Activated CD8-positive, alpha-beta memory T cell treated with anti-CD3 and anti-CD28 coated beads for 48 hours (primary cell): ENCODE measurements at regions not wholly inside any gene's neighbourhood (a gene's known extent, or its start where the extent isn't known, plus 50 kb on each side); places are given as distances from the start of the nearest gene placed in this dataset.

ENCODE experiments used
- DNase-seq, 3 experiments: peaks; one replicate each; pipeline ENCODE4 v3.0.0-alpha.2; 2020; ENCODE audit warnings: low read depth in 2 of 3, low spot score in 2 of 3

- no peak for DNase-seq
These were observed 291.3 kb upstream of the TANK start for GRCh38 chr2:160868891-160869290.

- DNase-seq, result no peak
These were observed 290.8 kb upstream of the TANK start for GRCh38 chr2:160869411-160869810.

- DNase-seq, result no peak
These were observed 289.3 kb upstream of the TANK start for GRCh38 chr2:160870729-160871465.

GRCh38 chr2:160871953-160872352, 288.3 kb upstream of the TANK start:
- no peak for DNase-seq

- DNase-seq, result no peak
These were observed 284.2 kb upstream of the TANK start for GRCh38 chr2:160876029-160876428.

- DNase-seq, result no peak
These were observed 283.5 kb upstream of the TANK start for GRCh38 chr2:160876765-160877164.

- no peak for DNase-seq
These were observed 281.6 kb upstream of the TANK start for GRCh38 chr2:160878618-160879017.

- no peak for DNase-seq
These were observed 277.3 kb upstream of the TANK start for GRCh38 chr2:160882906-160883305.

- DNase-seq, result no peak
These were observed 276.2 kb upstream of the TANK start for GRCh38 chr2:160884056-160884455.

- DNase-seq, result no peak
These were observed 270.6 kb upstream of the TANK start for GRCh38 chr2:160889439-160890170.

GRCh38 chr2:160890667-160891352, 269.4 kb upstream of the TANK start:
- no peak for DNase-seq

- no peak for DNase-seq
These were observed 268.9 kb upstream of the TANK start for GRCh38 chr2:160891353-160891740.

GRCh38 chr2:160892204-160892603, 268.0 kb upstream of the TANK start:
- no peak for DNase-seq

- DNase-seq, result no peak
These were observed 266.6 kb upstream of the TANK start for GRCh38 chr2:160893581-160893980.

GRCh38 chr2:160898581-160899307, 261.5 kb upstream of the TANK start:
- DNase-seq, result no peak

GRCh38 chr2:160901613-160902012, 258.6 kb upstream of the TANK start:
- no peak for DNase-seq

GRCh38 chr2:160905862-160906261, 254.4 kb upstream of the TANK start:
- DNase-seq, result no peak

GRCh38 chr2:160906878-160907277, 253.3 kb upstream of the TANK start:
- no peak for DNase-seq

- DNase-seq, result no peak
These were observed 252.5 kb upstream of the TANK start for GRCh38 chr2:160907738-160908137.

- no peak for DNase-seq
These were observed 252.1 kb upstream of the TANK start for GRCh38 chr2:160908157-160908556.

- DNase-seq, result no peak
These were observed 250.4 kb upstream of the TANK start for GRCh38 chr2:160909781-160910242.
